Loucy (cell line): ENCODE measurements at regions not wholly inside any gene's neighbourhood (a gene's known extent, or its start where the extent isn't known, plus 50 kb on each side); places are given as distances from the start of the nearest gene placed in this dataset.

ENCODE experiments used
- H2AFZ ChIP-seq: fragments of 200-600 bp; sonication (generic); 2 replicates; pipeline ENCODE4 v1.6.0; 2016; ENCODE audit warnings: antibody characterized with exemption, mild to moderate bottlenecking, low read length, moderate library complexity
- H3F3A ChIP-seq: fragments of 200-600 bp; 2 replicates; pipeline ENCODE4 v1.6.0; 2016; ENCODE audit warnings: antibody characterized with exemption, low read depth, mild to moderate bottlenecking
- H3K27me3 ChIP-seq: fragments of 200-600 bp; sonication (generic); 2 replicates; pipeline ENCODE4 v1.6.1; 2014; ENCODE audit warnings: low read length, mild to moderate bottlenecking; ENCODE audit not compliant: insufficient read depth, poor library complexity, severe bottlenecking
- H3K36me3 ChIP-seq: fragments of 200-600 bp; sonication (generic); 2 replicates; pipeline ENCODE4 v1.6.1; 2016; ENCODE audit warnings: low read length; ENCODE audit not compliant: insufficient read depth
- H3K4me1 ChIP-seq: fragments of 200-600 bp; sonication (generic); 2 replicates; pipeline ENCODE4 v1.5.1; 2014; ENCODE audit warnings: low read length, mild to moderate bottlenecking; ENCODE audit not compliant: insufficient read depth, poor library complexity, severe bottlenecking
- H3K4me2 ChIP-seq: fragments of 200-600 bp; sonication (generic); 2 replicates; pipeline ENCODE4 v1.6.0; 2014; ENCODE audit warnings: antibody characterized with exemption, low read length, low read depth, mild to moderate bottlenecking; ENCODE audit not compliant: poor library complexity, severe bottlenecking
- H3K4me3 ChIP-seq: fragments of 200-600 bp; sonication (generic); 2 replicates; pipeline ENCODE4 v1.5.1; 2014; ENCODE audit warnings: low read length, mild to moderate bottlenecking, mixed read lengths; ENCODE audit not compliant: poor library complexity, severe bottlenecking
- H3K79me2 ChIP-seq: fragments of 200-600 bp; sonication (generic); 2 replicates; pipeline ENCODE4 v1.6.1; 2014; ENCODE audit warnings: low read length; ENCODE audit not compliant: insufficient read depth
- H3K9ac ChIP-seq: fragments of 200-600 bp; sonication (generic); 2 replicates; pipeline ENCODE4 v1.6.0; 2014; ENCODE audit warnings: mild to moderate bottlenecking, low read depth, low read length, moderate library complexity; ENCODE audit not compliant: poor library complexity, severe bottlenecking
- H3K9me2 ChIP-seq: fragments of 200-600 bp; sonication (generic); replicated peaks from 2 replicates; pipeline ENCODE4 v1.6.1; 2016; ENCODE audit warnings: low read depth, low read length, mixed read lengths
- H3K9me3 ChIP-seq: fragments of 200-600 bp; sonication (generic); 2 replicates; pipeline ENCODE4 v1.6.1; 2014; ENCODE audit warnings: mild to moderate bottlenecking, antibody characterized with exemption, low read length, low read depth; ENCODE audit not compliant: insufficient read depth
- H4K20me1 ChIP-seq: fragments of 200-600 bp; sonication (generic); 2 replicates; pipeline ENCODE4 v1.6.0; 2014; ENCODE audit warnings: antibody characterized with exemption, low read length, mild to moderate bottlenecking; ENCODE audit not compliant: insufficient read depth, poor library complexity, severe bottlenecking
- CTCF ChIP-seq: fragments of 200-600 bp; sonication (generic); conservative IDR thresholded peaks from 2 replicates; pipeline ENCODE4 v1.5.1; 2014; ENCODE audit warnings: mild to moderate bottlenecking, antibody characterized with exemption, low read length
- EZH2phosphoT487 ChIP-seq: fragments of 200-600 bp; IDR thresholded peaks from 2 replicates; pipeline ENCODE4 v1.6.1; 2018; ENCODE audit warnings: antibody characterized with exemption, mild to moderate bottlenecking, moderate library complexity, borderline replicate concordance

- H3K4me2 ChIP-seq, result no peak overlapping the region
- H4K20me1 ChIP-seq, result no peaks in the 10 kb centered on the region
- H3K27me3 ChIP-seq, result no peaks in the 10 kb centered on the region
- no peak overlapping the region for H2AFZ ChIP-seq
- H3K9ac ChIP-seq, result no peak overlapping the region
- no peaks in the 10 kb centered on the region for H3F3A ChIP-seq
- H3K9me3 ChIP-seq, result 0 out of 2 replicates have a peak, but pooled peaks cover 2% of the 10 kb centered on the region
- H3K36me3 ChIP-seq, result no peaks in the 10 kb centered on the region
- no peaks in the 10 kb centered on the region for H3K79me2 ChIP-seq
- no peak overlapping the region for H3K4me3 ChIP-seq
- H3K4me1 ChIP-seq, result no peaks in the 10 kb centered on the region
- TF ChIP-seq CTCF, result no peak
- no peak for TF ChIP-seq EZH2phosphoT487
- H3K9me2 ChIP-seq, result 0 out of 2 replicates have a peak, but pooled peaks cover 3% of the 10 kb centered on the region
Observed at GRCh38 chr3:117798687-117799386, 1089.3 kb downstream of the TUSC7 start.

- no peaks in the 10 kb centered on the region for H3K36me3 ChIP-seq
- no peak for TF ChIP-seq CTCF
- TF ChIP-seq EZH2phosphoT487, result no peak
- H3K4me3 ChIP-seq, result no peak overlapping the region
- no peaks in the 10 kb centered on the region for H3K4me1 ChIP-seq
- no peaks in the 10 kb centered on the region for H3K27me3 ChIP-seq
- 0 out of 2 replicates have a peak, but pooled peaks cover 3% of the 10 kb centered on the region for H3K9me2 ChIP-seq
- 0 out of 2 replicates have a peak, but pooled peaks cover 2% of the 10 kb centered on the region for H3K9me3 ChIP-seq
- no peaks in the 10 kb centered on the region for H4K20me1 ChIP-seq
- H2AFZ ChIP-seq, result no peak overlapping the region
- H3K9ac ChIP-seq, result no peak overlapping the region
- no peaks in the 10 kb centered on the region for H3K79me2 ChIP-seq
- H3K4me2 ChIP-seq, result no peak overlapping the region
- no peaks in the 10 kb centered on the region for H3F3A ChIP-seq
Observed at GRCh38 chr3:117799387-117799735, 1089.8 kb downstream of the TUSC7 start.

- Histone ChIP-seq H3K79me2 (no peaks in the 10 kb centered on the region), H3K9me3 (0 out of 2 replicates have a peak, but pooled peaks cover 2% of the 10 kb centered on the region), H3K4me3 (no peak overlapping the region), H4K20me1 (no peaks in the 10 kb centered on the region), H3K4me2 (no peak overlapping the region), H3F3A (no peaks in the 10 kb centered on the region), H3K36me3 (no peaks in the 10 kb centered on the region), H3K27me3 (no peaks in the 10 kb centered on the region), H3K9me2 (no peaks in the 10 kb centered on the region), H3K4me1 (no peaks in the 10 kb centered on the region), H2AFZ (no peak overlapping the region), H3K9ac (no peak overlapping the region)
- TF ChIP-seq EZH2phosphoT487 (no peak), CTCF (no peak)
Observed at GRCh38 chr3:117801912-117802239, 1092.3 kb downstream of the TUSC7 start.
